IMR-90 (cell line): ENCODE measurements at regions not wholly inside any gene's neighbourhood (a gene's known extent, or its start where the extent isn't known, plus 50 kb on each side); places are given as distances from the start of the nearest gene placed in this dataset.

ENCODE experiments used
- ATAC-seq: fragments of 200-7000 bp; cut with Tn5 transposase; 2 replicates; pipeline ENCODE4 v1.9.1; 2020; ENCODE audit warnings: low read depth, mild to moderate bottlenecking, moderate library complexity
- BruUV-seq: library from RNA; stranded (reverse); fragments of 400-500 nt; replicated peaks from 2 replicates; lab custom pipeline; 2021; lab: Mats Ljungman, UMichigan
- CTCF ChIA-PET: fragments of 300-600 bp; formaldehyde crosslinking; extraction: SDS; loops from one replicate; lab custom pipeline; 2021; ENCODE audit warnings: antibody characterized with exemption; lab: Yijun Ruan, JAX
- POLR2A ChIA-PET: fragments of 300-600 bp; sonication (Branson Sonifier 250); formaldehyde crosslinking; loops from one replicate; lab custom pipeline; 2022; ENCODE audit warnings: antibody characterized with exemption; ENCODE audit not compliant: unreplicated experiment; lab: Charles Lee
- DNase-seq: peaks from one replicate; pipeline ENCODE4 v3.0.0; 2013
- H2AFZ ChIP-seq: replicated peaks from 2 replicates; pipeline ENCODE3; 2013; ENCODE audit warnings: low read length, mild to moderate bottlenecking; ENCODE audit not compliant: poor library complexity
- H2AK5ac ChIP-seq: 2 replicates; pipeline ENCODE4 v1.6.1; 2013; ENCODE audit warnings: low read depth, low read length, inconsistent platforms
- H2AK9ac ChIP-seq: replicated peaks from 2 replicates; pipeline ENCODE3; 2013; ENCODE audit warnings: mild to moderate bottlenecking, low read depth, low read length, moderate library complexity; ENCODE audit not compliant: poor library complexity
- H2BK120ac ChIP-seq: 2 replicates; pipeline ENCODE4 v1.6.1; 2013; ENCODE audit warnings: low read depth, low read length, inconsistent platforms
- H2BK15ac ChIP-seq: 3 replicates; pipeline ENCODE4 v1.6.1; 2013; ENCODE audit warnings: low read depth, low read length, inconsistent platforms
- H2BK20ac ChIP-seq: 2 replicates; pipeline ENCODE4 v1.6.1; 2013; ENCODE audit warnings: low read depth, mild to moderate bottlenecking, inconsistent platforms, low read length, moderate library complexity
- H2BK5ac ChIP-seq: 2 replicates; pipeline ENCODE4 v1.6.1; 2013; ENCODE audit warnings: mild to moderate bottlenecking, low read depth, low read length, inconsistent platforms; ENCODE audit not compliant: poor library complexity, severe bottlenecking
- H3K14ac ChIP-seq: replicated peaks from 2 replicates; pipeline ENCODE4 v1.6.1; 2013; ENCODE audit warnings: low read depth, low read length, inconsistent platforms
- H3K18ac ChIP-seq: 2 replicates; pipeline ENCODE4 v1.6.1; 2013; ENCODE audit warnings: low read depth, low read length, control low read depth
- H3K23ac ChIP-seq: 2 replicates; pipeline ENCODE4 v1.6.1; 2013; ENCODE audit warnings: low read depth, low read length, inconsistent platforms
- H3K27ac ChIP-seq: 2 replicates; pipeline ENCODE4 v1.5.1; 2013; ENCODE audit warnings: mild to moderate bottlenecking, control low read depth, low read length; ENCODE audit not compliant: insufficient read depth
- H3K27me3 ChIP-seq: 2 replicates; pipeline ENCODE4 v1.6.1; 2013; ENCODE audit warnings: low read length; ENCODE audit not compliant: control insufficient read depth, insufficient read depth
- H3K36me3 ChIP-seq: 2 replicates; pipeline ENCODE4 v1.6.1; 2013; ENCODE audit warnings: low read length, mixed read lengths; ENCODE audit not compliant: control insufficient read depth, insufficient read depth
- H3K4ac ChIP-seq: 2 replicates; pipeline ENCODE4 v1.6.1; 2013; ENCODE audit warnings: low read depth, low read length, inconsistent platforms
- H3K4me1 ChIP-seq: 2 replicates; pipeline ENCODE4 v1.6.1; 2013; ENCODE audit warnings: low read length, mixed read lengths; ENCODE audit not compliant: control insufficient read depth, insufficient read depth
- H3K4me2 ChIP-seq: 2 replicates; pipeline ENCODE4 v1.6.1; 2013; ENCODE audit warnings: low read depth, mild to moderate bottlenecking, control low read depth, low read length, moderate library complexity
- H3K4me3 ChIP-seq: 2 replicates; pipeline ENCODE4 v1.5.1; 2013; ENCODE audit warnings: low read depth, mild to moderate bottlenecking, control low read depth, low read length, moderate library complexity; ENCODE audit not compliant: insufficient read depth
- H3K56ac ChIP-seq: 2 replicates; pipeline ENCODE4 v1.6.1; 2013; ENCODE audit warnings: low read length, inconsistent platforms; ENCODE audit not compliant: insufficient read depth; ENCODE audit errors: extremely low read depth
- H3K79me1 ChIP-seq, 2 experiments: 2 replicates each; pipeline ENCODE4 v1.6.1; 2013; ENCODE audit warnings: low read length in 2 of 2, inconsistent platforms in 1 of 2, low read depth in 1 of 2
- H3K9ac ChIP-seq: 2 replicates; pipeline ENCODE4 v1.6.1; 2013; ENCODE audit warnings: low read depth, low read length, control low read depth
- H3K9me1 ChIP-seq: 2 replicates; pipeline ENCODE4 v1.6.1; 2013; ENCODE audit warnings: low read length, inconsistent platforms; ENCODE audit not compliant: insufficient read depth
- H3K9me3 ChIP-seq: 2 replicates; pipeline ENCODE4 v1.6.1; 2013; ENCODE audit warnings: low read length; ENCODE audit not compliant: control insufficient read depth, insufficient read depth
- H4K20me1 ChIP-seq: 2 replicates; pipeline ENCODE4 v1.6.1; 2013; ENCODE audit warnings: low read length, inconsistent platforms; ENCODE audit not compliant: insufficient read depth
- H4K5ac ChIP-seq: 2 replicates; pipeline ENCODE4 v1.6.1; 2013; ENCODE audit warnings: mild to moderate bottlenecking, low read depth, low read length, control low read depth
- H4K8ac ChIP-seq, 2 experiments: 2 replicates each; pipeline ENCODE4 v1.6.1; 2013; ENCODE audit warnings: low read depth in 2 of 2, low read length in 2 of 2, control low read depth in 1 of 2, inconsistent platforms in 1 of 2
- H4K91ac ChIP-seq: 2 replicates; pipeline ENCODE4 v1.6.1; 2013; ENCODE audit warnings: low read depth, low read length, inconsistent platforms; ENCODE audit not compliant: insufficient read depth
- BHLHE40 ChIP-seq: fragments of 150-350 bp; IDR thresholded peaks from 2 replicates; pipeline ENCODE4 v1.6.1; 2016; ENCODE audit warnings: mild to moderate bottlenecking, low read depth, low read length
- CEBPB ChIP-seq: IDR thresholded peaks from 2 replicates; pipeline ENCODE4 v1.6.1; 2012; ENCODE audit warnings: low read depth, low read length, improper control_type of control experiment
- CHD1 ChIP-seq: IDR thresholded peaks from 2 replicates; pipeline ENCODE4 v1.6.1; 2012; ENCODE audit warnings: low read depth, low read length, improper control_type of control experiment
- FOS ChIP-seq: fragments of 150-350 bp; IDR thresholded peaks from 2 replicates; pipeline ENCODE4 v1.6.1; 2016; ENCODE audit warnings: low read depth, low read length
- MAFK ChIP-seq: IDR thresholded peaks from 2 replicates; pipeline ENCODE4 v1.6.1; 2012; ENCODE audit warnings: low read depth, low read length, improper control_type of control experiment
- MAZ ChIP-seq: IDR thresholded peaks from 2 replicates; pipeline ENCODE4 v1.6.1; 2012; ENCODE audit warnings: low read depth, mild to moderate bottlenecking, low read length, improper control_type of control experiment, moderate library complexity, borderline replicate concordance
- NFE2L2 ChIP-seq: fragments of 150-350 bp; IDR thresholded peaks from 2 replicates; pipeline ENCODE4 v1.6.1; 2016; ENCODE audit warnings: low read depth, mild to moderate bottlenecking, low read length
- POLR2A ChIP-seq: IDR thresholded peaks from 2 replicates; pipeline ENCODE4 v1.6.1; 2012; ENCODE audit warnings: mild to moderate bottlenecking, low read depth, low read length
- RAD21 ChIP-seq: IDR thresholded peaks from 2 replicates; pipeline ENCODE4 v1.6.1; 2012; ENCODE audit warnings: low read length, improper control_type of control experiment
- RCOR1 ChIP-seq: IDR thresholded peaks from 2 replicates; pipeline ENCODE4 v1.6.1; 2012; ENCODE audit warnings: mild to moderate bottlenecking, low read length, improper control_type of control experiment; ENCODE audit not compliant: insufficient replicate concordance
- RFX5 ChIP-seq: IDR thresholded peaks from 2 replicates; pipeline ENCODE4 v1.8.0; 2012; ENCODE audit warnings: low read depth, mild to moderate bottlenecking, low read length, moderate library complexity
- SMC3 ChIP-seq: fragments of 150-350 bp; IDR thresholded peaks from 2 replicates; pipeline ENCODE4 v1.6.1; 2016; ENCODE audit warnings: low read depth, mild to moderate bottlenecking, antibody characterized with exemption, low read length, moderate library complexity
- WGBS, 2 experiments: methylation state at CpG; one replicate each; pipeline versions ENCODE4 v1.1.5 to v1.1.7; 2013; ENCODE audit warnings: missing lambda C conversion rate in 2 of 2; ENCODE audit not compliant: insufficient read length in 1 of 2; ENCODE audit errors: extremely low coverage in 2 of 2; 5-methylcytosine and 5-hydroxymethylcytosine counted together
- dilution Hi-C: fragments of 300-500 bp; cut with HindIII; formaldehyde crosslinking; loops from one replicate; pipeline ENCODE4 v1.14.3; 2018; ENCODE audit warnings: low sequenced_read_pairs; ENCODE audit not compliant: unreplicated experiment
- in situ Hi-C: fragments of 300-500 bp; cut with MboI; formaldehyde crosslinking; loops from 3 replicates; pipeline ENCODE4 v1.14.3; 2019; ENCODE audit warnings: low sequenced_read_pairs, inconsistent platforms, mixed read lengths
- intact Hi-C: fragments of 100-400 bp; cut with micrococcal nuclease; formaldehyde crosslinking; loops from 2 replicates; pipeline ENCODE4 v1.10.0; 2022
- TF ChIP-seq, protein P1 (sequence below): fragments of 150-350 bp; IDR thresholded peaks from 2 replicates; pipeline ENCODE4 v1.6.1; 2017; ENCODE audit warnings: mild to moderate bottlenecking, antibody characterized with exemption, low read length, low read depth
- TF ChIP-seq, protein P2 (sequence below): fragments of 150-350 bp; IDR thresholded peaks from 2 replicates; pipeline ENCODE4 v1.6.1; 2016; ENCODE audit warnings: low read depth, mild to moderate bottlenecking, low read length, moderate library complexity, borderline replicate concordance
- TF ChIP-seq, protein P3 (sequence below): conservative IDR thresholded peaks from 2 replicates; pipeline ENCODE4 v1.5.1; 2012; ENCODE audit warnings: mild to moderate bottlenecking, low read depth, low read length, improper control_type of control experiment

DNA sequence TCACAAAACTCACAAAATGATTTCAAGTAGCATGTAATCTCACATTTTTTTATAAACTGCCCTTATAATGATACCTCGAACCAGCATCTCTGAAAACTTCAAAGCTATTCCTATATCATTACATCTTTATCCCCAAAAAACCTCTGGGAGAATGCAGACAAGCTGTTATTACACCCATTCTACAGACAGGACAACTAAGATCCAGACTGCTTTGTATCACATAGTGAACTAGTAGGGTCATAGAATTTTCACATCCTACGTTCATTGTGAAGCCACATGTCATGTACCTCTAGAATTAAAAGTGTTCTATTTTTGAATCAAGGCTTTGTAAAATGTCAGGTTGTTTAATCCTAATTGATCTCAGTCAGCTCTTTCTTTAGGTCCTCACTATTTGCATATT, 98.7 kb upstream of the RAP2B start:
- H3K14ac ChIP-seq = no peak overlapping the region
- no peak overlapping the region for H3K4me3 ChIP-seq
- no peak overlapping the region for H2AK5ac ChIP-seq
- POLR2A ChIA-PET = no interaction called here
- in situ Hi-C loops = no loop called here
- H3K9me1 ChIP-seq = no peaks in the 10 kb centered on the region
- H3K4ac ChIP-seq = no peak overlapping the region
- WGBS, 2 experiments = 67 to 100% methylated on average over 1 of the region's 2 CpGs
- no peak overlapping the region for H3K18ac ChIP-seq
- H2AFZ ChIP-seq = no peak overlapping the region
- H2BK15ac ChIP-seq = no peak overlapping the region
- no peak overlapping the region for H2BK120ac ChIP-seq
- H3K27ac ChIP-seq = no peak overlapping the region
- H3K56ac ChIP-seq = no peak overlapping the region
- H2BK20ac ChIP-seq = no peak overlapping the region
- H3K9me3 ChIP-seq = no peaks in the 10 kb centered on the region
- no peaks in the 10 kb centered on the region for H3K4me1 ChIP-seq
- H3K79me1 ChIP-seq = no peaks in the 10 kb centered on the region
- intact Hi-C loops = no loop called here
- TF ChIP-seq, protein P1, sequence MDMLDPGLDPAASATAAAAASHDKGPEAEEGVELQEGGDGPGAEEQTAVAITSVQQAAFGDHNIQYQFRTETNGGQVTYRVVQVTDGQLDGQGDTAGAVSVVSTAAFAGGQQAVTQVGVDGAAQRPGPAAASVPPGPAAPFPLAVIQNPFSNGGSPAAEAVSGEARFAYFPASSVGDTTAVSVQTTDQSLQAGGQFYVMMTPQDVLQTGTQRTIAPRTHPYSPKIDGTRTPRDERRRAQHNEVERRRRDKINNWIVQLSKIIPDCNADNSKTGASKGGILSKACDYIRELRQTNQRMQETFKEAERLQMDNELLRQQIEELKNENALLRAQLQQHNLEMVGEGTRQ = no peak
- TF ChIP-seq POLR2A (no peak), RCOR1 (no peak), RAD21 (no peak), RFX5 (no peak), BHLHE40 (no peak), SMC3 (no peak), MAFK (no peak), FOS (no peak), NFE2L2 (no peak), CHD1 (no peak), MAZ (no peak), CEBPB (no peak)
- TF ChIP-seq, protein P2, sequence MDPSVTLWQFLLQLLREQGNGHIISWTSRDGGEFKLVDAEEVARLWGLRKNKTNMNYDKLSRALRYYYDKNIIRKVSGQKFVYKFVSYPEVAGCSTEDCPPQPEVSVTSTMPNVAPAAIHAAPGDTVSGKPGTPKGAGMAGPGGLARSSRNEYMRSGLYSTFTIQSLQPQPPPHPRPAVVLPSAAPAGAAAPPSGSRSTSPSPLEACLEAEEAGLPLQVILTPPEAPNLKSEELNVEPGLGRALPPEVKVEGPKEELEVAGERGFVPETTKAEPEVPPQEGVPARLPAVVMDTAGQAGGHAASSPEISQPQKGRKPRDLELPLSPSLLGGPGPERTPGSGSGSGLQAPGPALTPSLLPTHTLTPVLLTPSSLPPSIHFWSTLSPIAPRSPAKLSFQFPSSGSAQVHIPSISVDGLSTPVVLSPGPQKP = no peak
- TF ChIP-seq, protein P3, sequence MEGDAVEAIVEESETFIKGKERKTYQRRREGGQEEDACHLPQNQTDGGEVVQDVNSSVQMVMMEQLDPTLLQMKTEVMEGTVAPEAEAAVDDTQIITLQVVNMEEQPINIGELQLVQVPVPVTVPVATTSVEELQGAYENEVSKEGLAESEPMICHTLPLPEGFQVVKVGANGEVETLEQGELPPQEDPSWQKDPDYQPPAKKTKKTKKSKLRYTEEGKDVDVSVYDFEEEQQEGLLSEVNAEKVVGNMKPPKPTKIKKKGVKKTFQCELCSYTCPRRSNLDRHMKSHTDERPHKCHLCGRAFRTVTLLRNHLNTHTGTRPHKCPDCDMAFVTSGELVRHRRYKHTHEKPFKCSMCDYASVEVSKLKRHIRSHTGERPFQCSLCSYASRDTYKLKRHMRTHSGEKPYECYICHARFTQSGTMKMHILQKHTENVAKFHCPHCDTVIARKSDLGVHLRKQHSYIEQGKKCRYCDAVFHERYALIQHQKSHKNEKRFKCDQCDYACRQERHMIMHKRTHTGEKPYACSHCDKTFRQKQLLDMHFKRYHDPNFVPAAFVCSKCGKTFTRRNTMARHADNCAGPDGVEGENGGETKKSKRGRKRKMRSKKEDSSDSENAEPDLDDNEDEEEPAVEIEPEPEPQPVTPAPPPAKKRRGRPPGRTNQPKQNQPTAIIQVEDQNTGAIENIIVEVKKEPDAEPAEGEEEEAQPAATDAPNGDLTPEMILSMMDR = no peak
- no peak overlapping the region for H3K23ac ChIP-seq
- H4K8ac ChIP-seq = no peak overlapping the region
- H2BK5ac ChIP-seq = no peak overlapping the region
- H4K20me1 ChIP-seq = peaks cover 3% of the 10 kb centered on the region; the same call in 1 of the 2 replicates
- no peak overlapping the region for H4K91ac ChIP-seq
- CTCF ChIA-PET = interaction anchor here (0.5 kb wide), 1 partner anchor 27 kb away, joined by 4 read pairs; no protein-coding TSS in a partner anchor
- DNase-seq (no peak), ATAC-seq (no peak)
- H2AK9ac ChIP-seq = no peak overlapping the region
- H3K27me3 ChIP-seq = no peaks in the 10 kb centered on the region
- dilution Hi-C loops = no loop called here
- no TSS peak for BruUV-seq
- no peak overlapping the region for H4K5ac ChIP-seq
- H3K36me3 ChIP-seq = no peaks in the 10 kb centered on the region
- H3K4me2 ChIP-seq = no peak overlapping the region
- H3K9ac ChIP-seq = no peak overlapping the region
